Activated CD8-positive, alpha-beta T cell treated with anti-CD3 and anti-CD28 coated beads for 36 hours (primary cell): ENCODE measurements at regions not wholly inside any gene's neighbourhood (a gene's known extent, or its start where the extent isn't known, plus 50 kb on each side); places are given as distances from the start of the nearest gene placed in this dataset.

Experiments used
- ATAC-seq: fragments of 200-7000 bp; cut with Tn5 transposase; one replicate; pipeline ENCODE4 v1.10.0; 2021; ENCODE audit warnings: mild to moderate bottlenecking, moderate library complexity
- CTCF ChIA-PET: fragments of 350-600 bp; sonication (Branson Sonifier 250); formaldehyde crosslinking; loops from one replicate; lab custom pipeline; 2021; ENCODE audit warnings: antibody characterized with exemption; lab: Charles Lee
- POLR2A ChIA-PET: fragments of 350-600 bp; sonication (Branson Sonifier 250); formaldehyde crosslinking; loops from one replicate; lab custom pipeline; 2021; ENCODE audit warnings: antibody characterized with exemption; lab: Charles Lee
- DNase-seq: peaks from one replicate; pipeline ENCODE4 v3.0.0-alpha.2; 2020
- H3K27ac Mint-ChIP-seq: one replicate; pipeline ENCODE4 v1.8.0; 2021; ENCODE audit warnings: mild to moderate bottlenecking, mixed read lengths
- H3K27me3 Mint-ChIP-seq: one replicate; pipeline ENCODE4 v1.8.0; 2021; ENCODE audit warnings: mixed read lengths
- H3K36me3 Mint-ChIP-seq: one replicate; pipeline ENCODE4 v1.8.0; 2021; ENCODE audit warnings: low read depth, mixed read lengths
- H3K4me1 Mint-ChIP-seq: one replicate; pipeline ENCODE4 v1.8.0; 2021; ENCODE audit warnings: low read depth, mixed read lengths
- H3K4me3 Mint-ChIP-seq: one replicate; pipeline ENCODE4 v1.8.0; 2021; ENCODE audit warnings: mild to moderate bottlenecking, moderate library complexity, mixed read lengths
- H3K9me3 Mint-ChIP-seq: one replicate; pipeline ENCODE4 v1.8.0; 2021; ENCODE audit warnings: mixed read lengths
- intact Hi-C: fragments of 100-400 bp; cut with micrococcal nuclease; formaldehyde crosslinking; loops from one replicate; pipeline ENCODE4 v1.10.0; 2022
- TF ChIP-seq, protein P1 (sequence below): fragments of 200-600 bp; IDR thresholded peaks from one replicate; pipeline ENCODE4 v1.8.0; 2022; ENCODE audit warnings: antibody characterized with exemption, mild to moderate bottlenecking

DNA sequence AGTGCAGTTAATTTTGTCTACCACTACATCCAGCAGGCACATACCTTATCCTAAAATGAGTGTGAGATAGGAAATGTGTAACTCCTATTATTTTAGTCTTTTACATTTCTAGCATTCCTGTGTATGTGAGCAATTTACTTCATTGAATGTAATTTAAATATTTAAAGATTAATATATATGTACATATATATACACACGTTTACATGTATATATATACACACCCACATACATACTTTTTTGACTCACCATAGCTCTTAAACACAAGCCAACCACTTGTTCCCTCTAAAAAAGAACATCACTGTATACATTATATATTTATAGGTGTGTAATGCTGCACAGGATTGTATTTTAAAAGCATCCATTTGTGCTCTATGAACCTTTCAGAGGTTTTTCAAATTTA is 425.6 kb upstream of the NECTIN3 start:
- Mint-ChIP-seq H3K27me3 (no peaks in the 10 kb centered on the region), H3K4me1 (no peaks in the 10 kb centered on the region), H3K9me3 (no peaks in the 10 kb centered on the region), H3K36me3 (no peaks in the 10 kb centered on the region), H3K27ac (no peak overlapping the region), H3K4me3 (no peak overlapping the region)
- TF ChIP-seq, protein P1, sequence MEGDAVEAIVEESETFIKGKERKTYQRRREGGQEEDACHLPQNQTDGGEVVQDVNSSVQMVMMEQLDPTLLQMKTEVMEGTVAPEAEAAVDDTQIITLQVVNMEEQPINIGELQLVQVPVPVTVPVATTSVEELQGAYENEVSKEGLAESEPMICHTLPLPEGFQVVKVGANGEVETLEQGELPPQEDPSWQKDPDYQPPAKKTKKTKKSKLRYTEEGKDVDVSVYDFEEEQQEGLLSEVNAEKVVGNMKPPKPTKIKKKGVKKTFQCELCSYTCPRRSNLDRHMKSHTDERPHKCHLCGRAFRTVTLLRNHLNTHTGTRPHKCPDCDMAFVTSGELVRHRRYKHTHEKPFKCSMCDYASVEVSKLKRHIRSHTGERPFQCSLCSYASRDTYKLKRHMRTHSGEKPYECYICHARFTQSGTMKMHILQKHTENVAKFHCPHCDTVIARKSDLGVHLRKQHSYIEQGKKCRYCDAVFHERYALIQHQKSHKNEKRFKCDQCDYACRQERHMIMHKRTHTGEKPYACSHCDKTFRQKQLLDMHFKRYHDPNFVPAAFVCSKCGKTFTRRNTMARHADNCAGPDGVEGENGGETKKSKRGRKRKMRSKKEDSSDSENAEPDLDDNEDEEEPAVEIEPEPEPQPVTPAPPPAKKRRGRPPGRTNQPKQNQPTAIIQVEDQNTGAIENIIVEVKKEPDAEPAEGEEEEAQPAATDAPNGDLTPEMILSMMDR = no peak
- no peak for ATAC-seq
- ChIA-PET CTCF (interaction anchor here (1.4 kb wide), 1 partner anchor 692 kb away, joined by 3 read pairs; no protein-coding TSS in a partner anchor), POLR2A (no interaction called here)
- intact Hi-C loops = no loop called here
- DNase-seq = no peak

DNA sequence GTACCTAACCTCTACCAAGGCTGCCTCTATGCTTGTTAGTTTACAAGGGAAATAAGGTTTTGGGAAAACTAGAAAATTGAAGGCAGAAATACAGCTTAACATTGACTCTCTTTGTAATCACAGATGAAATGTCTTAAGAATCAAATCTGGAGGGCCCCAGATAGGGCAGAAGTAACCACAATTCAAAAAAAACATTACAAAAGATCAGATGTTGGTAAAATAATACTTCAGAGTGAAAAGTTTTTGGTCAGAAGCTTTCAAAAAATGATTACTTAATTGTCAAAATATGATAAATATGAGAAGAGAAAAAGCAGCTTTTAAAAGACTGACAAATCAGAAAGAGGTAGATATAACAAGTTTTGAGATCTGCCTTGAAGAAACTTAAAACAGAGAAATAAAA is 425.1 kb upstream of the NECTIN3 start:
- CTCF ChIA-PET = interaction anchor here (1.4 kb wide), 1 partner anchor 692 kb away, joined by 3 read pairs; no protein-coding TSS in a partner anchor
- TF ChIP-seq, protein P1 = no peak
- POLR2A ChIA-PET = no interaction called here
- H3K27ac Mint-ChIP-seq = no peak overlapping the region
- no peak for DNase-seq
- H3K27me3 Mint-ChIP-seq = no peaks in the 10 kb centered on the region
- no peaks in the 10 kb centered on the region for H3K9me3 Mint-ChIP-seq
- intact Hi-C loops = no loop called here
- H3K4me1 Mint-ChIP-seq = no peaks in the 10 kb centered on the region
- H3K4me3 Mint-ChIP-seq = no peak overlapping the region
- no peak for ATAC-seq
- H3K36me3 Mint-ChIP-seq = no peaks in the 10 kb centered on the region

DNA sequence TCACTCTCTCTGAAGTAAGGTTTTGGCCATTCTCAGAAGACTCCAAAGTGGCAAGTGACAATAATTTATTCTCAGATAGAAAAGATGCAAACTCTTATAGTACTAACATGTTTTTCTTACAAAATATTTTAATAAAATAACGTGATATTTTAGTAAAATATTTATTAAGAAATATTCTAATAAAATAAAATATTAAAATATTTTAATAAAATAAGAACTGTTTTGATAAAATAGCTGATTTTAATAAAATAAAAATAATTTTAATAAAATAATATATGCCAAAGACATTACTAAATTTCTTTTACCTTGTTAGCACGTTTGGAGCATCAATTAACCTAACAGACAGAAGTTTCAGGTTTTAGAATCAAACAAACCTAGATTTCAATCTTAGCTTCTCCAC is 424.0 kb upstream of the NECTIN3 start:
- H3K4me3 Mint-ChIP-seq = no peak overlapping the region
- H3K4me1 Mint-ChIP-seq = no peaks in the 10 kb centered on the region
- POLR2A ChIA-PET = no interaction called here
- TF ChIP-seq, protein P1 = no peak
- no peaks in the 10 kb centered on the region for H3K36me3 Mint-ChIP-seq
- intact Hi-C loops = no loop called here
- ATAC-seq (no peak), DNase-seq (no peak)
- no peaks in the 10 kb centered on the region for H3K9me3 Mint-ChIP-seq
- no peak overlapping the region for H3K27ac Mint-ChIP-seq
- CTCF ChIA-PET = no interaction called here
- H3K27me3 Mint-ChIP-seq = no peaks in the 10 kb centered on the region

DNA sequence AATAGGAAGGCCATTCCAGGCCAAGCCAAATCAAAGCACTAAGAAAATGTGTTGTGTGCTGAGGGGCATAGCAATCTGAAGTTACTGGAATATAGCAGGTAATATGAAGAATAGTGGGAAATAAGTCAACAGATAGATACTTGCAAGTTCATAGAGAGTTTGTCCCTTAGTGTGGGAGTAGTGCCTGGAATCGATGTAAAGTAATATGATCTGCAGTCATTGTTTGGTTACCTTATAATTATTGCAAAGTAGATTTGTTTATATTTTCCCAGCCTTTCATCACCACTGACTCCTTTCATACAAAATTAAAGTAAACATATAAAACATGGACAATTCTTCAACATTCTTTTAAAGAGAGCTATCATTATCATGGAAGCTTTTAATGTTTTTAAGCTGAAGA is 420.9 kb upstream of the NECTIN3 start:
- H3K4me1 Mint-ChIP-seq = no peaks in the 10 kb centered on the region
- H3K27ac Mint-ChIP-seq = no peak overlapping the region
- H3K36me3 Mint-ChIP-seq = no peaks in the 10 kb centered on the region
- TF ChIP-seq, protein P1 = no peak
- no peak overlapping the region for H3K4me3 Mint-ChIP-seq
- no peaks in the 10 kb centered on the region for H3K9me3 Mint-ChIP-seq
- ChIA-PET CTCF (no interaction called here), POLR2A (no interaction called here)
- no peak for ATAC-seq
- intact Hi-C loops = no loop called here
- no peak for DNase-seq
- no peaks in the 10 kb centered on the region for H3K27me3 Mint-ChIP-seq

DNA sequence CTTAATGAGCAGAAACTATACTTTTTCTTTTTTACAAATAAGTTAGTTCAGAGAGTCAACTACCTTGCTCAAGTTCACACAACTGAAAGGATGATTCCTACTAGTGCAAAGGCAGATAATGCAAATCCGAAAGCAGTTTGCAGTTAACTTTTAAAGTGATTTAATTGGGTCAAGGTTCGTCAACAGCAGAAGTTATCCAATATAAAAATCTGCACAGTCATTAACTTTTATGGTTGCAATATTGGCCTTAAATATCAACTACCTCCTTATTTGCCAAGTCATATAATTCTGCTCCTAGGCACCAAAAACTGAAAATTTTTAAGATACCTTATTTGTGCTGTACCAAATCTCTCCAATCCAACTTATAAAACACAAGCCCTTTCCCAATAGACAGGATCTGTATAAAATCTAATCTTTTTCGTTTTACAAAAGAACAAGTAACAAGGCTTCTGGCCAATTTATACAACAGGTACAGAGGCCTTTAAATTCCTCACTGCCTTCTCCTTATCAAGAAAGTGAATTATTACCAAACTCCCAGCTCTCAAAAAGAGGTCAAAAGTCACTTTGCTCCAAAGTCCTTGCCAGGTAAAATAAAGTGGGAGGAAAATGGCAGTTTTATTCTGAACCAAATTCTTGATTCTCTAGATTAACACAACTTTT is 416.6 kb upstream of the NECTIN3 start:
- Mint-ChIP-seq H3K27ac (no peak overlapping the region), H3K4me3 (no peak overlapping the region), H3K9me3 (no peaks in the 10 kb centered on the region), H3K36me3 (no peaks in the 10 kb centered on the region), H3K27me3 (no peaks in the 10 kb centered on the region), H3K4me1 (no peaks in the 10 kb centered on the region)
- TF ChIP-seq, protein P1 = no peak
- ATAC-seq (no peak), DNase-seq (no peak)
- intact Hi-C loops = no loop called here
- ChIA-PET POLR2A (no interaction called here), CTCF (no interaction called here)
